HG03378 (cell line): ENCODE measurements at regions not wholly inside any gene's neighbourhood (a gene's known extent, or its start where the extent isn't known, plus 50 kb on each side); places are given as distances from the start of the nearest gene placed in this dataset.
A peak's percentile ranks its signal among the peaks of the same experiment; 100 is the strongest.

Source experiments
- ATAC-seq: cut with Tn5 transposase; IDR thresholded peaks from one replicate; pipeline ENCODE4 v1.9.1; 2021; ENCODE audit warnings: mild to moderate bottlenecking, moderate library complexity; ENCODE audit not compliant: unreplicated experiment

- no peak for ATAC-seq
Measured at GRCh38 chr7:47724335-47724982, 142.5 kb upstream of the TNS3 start.

- no peak for ATAC-seq
Measured at GRCh38 chr7:47722126-47722525, 140.2 kb upstream of the TNS3 start.

DNA sequence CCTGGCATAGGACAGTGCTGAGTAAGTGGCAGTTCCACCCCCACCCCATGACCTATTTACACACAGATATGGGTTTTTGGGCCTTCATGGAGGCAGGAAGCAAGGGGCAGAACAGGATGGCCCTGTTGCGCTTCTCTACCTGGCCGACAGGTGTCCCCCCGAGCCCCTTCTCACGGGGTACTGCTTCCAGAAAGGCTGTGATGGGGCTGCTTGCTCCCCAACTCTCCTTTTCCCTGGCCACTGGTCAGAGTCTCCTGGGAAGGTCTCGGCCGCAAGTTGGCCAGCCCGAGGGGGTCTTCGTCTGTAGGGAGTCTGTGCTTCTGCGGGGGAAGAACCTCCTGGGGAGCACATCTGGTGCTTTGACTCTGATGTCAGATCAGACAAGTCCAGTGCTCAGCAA lies 139.8 kb upstream of the TNS3 start:
- ATAC-seq: no peak

- ATAC-seq: no peak
Measured at GRCh38 chr7:47720907-47721244, 139.0 kb upstream of the TNS3 start.

DNA sequence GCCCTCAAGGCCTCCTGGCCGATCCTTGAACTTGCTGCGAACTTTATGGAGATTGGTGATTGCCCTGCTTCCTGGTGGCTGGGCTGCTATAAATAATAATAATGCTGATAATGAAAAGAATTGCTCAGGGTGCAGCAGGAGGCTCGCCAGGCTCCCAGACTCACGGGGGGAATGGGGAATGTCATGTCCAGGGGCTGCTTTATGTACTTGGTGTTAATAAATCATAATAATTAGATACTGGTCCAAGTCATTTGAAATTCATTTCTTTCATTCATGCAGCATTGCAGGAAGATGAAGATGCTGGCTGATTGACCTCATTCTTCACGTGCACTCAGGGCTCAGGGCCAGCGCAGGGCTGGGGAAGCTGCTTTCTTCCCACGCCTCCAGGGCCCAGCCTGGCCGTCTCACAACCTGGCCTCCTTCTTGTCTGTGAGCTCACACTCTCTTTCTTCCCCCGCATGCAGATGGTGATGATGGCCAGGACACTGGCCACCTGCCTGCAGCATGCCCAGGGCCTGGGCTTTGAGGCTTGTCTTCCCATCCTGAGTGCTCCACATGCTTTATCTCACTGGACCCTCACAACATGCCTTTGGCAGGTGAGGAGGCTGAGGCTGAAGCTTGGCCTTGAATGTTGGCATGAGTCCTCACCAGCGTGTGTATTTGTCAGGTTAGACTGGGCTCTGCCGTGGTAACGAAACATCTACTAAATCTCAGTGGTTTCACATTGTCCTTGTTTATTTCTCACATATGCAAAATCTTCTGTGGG lies 138.4 kb upstream of the TNS3 start:
- no peak for ATAC-seq

- ATAC-seq: no peak
Measured at GRCh38 chr7:47719675-47720074, 137.8 kb upstream of the TNS3 start.

- ATAC-seq: no peak
Measured at GRCh38 chr7:47715631-47716068, 133.7 kb upstream of the TNS3 start.

- ATAC-seq: peak; percentile 96
Measured at GRCh38 chr7:47714669-47715607, 133.0 kb upstream of the TNS3 start.

- ATAC-seq: no peak
Measured at GRCh38 chr7:47713595-47713994, 131.7 kb upstream of the TNS3 start.

GRCh38 chr7:47712416-47712815 lies 130.5 kb upstream of the TNS3 start:
- ATAC-seq: no peak

- ATAC-seq: no peak
Measured at GRCh38 chr7:47711776-47712175, 129.9 kb upstream of the TNS3 start.

DNA sequence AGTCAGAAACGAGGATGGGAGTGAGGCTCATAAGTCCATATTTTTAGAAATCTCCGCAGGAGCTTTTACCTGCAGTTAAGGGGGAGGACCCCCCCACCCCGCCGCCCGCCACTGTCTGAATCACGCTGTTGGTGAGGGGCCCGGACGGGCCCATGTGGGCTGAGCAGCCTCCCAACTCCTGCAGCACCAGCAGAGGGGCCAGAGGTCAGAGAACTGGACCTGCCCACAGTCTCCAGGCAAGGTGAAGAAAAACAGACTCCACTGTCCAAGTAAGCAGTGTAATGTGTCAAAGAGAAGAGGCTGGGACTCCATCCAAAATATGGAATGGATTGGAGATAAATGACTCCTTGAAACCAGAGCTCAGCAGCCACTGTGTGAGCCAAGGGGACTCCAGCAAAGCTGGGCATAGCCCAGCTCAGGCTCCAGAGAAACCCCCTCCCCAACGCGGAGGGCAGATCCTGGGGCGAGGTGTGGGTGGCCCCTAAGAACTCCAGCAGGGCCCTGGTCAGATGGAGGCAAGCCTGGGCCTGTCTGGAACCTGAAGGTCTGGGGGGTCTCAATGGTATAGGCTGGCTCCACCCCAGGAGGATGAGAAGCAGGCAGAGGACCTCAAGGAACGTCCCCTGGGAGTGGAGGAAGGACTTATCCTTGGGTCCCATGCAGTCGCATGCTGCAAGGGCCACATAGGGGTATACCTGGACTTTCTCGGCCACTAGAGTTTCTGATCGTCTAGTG lies 128.5 kb upstream of the TNS3 start:
- no peak for ATAC-seq

DNA sequence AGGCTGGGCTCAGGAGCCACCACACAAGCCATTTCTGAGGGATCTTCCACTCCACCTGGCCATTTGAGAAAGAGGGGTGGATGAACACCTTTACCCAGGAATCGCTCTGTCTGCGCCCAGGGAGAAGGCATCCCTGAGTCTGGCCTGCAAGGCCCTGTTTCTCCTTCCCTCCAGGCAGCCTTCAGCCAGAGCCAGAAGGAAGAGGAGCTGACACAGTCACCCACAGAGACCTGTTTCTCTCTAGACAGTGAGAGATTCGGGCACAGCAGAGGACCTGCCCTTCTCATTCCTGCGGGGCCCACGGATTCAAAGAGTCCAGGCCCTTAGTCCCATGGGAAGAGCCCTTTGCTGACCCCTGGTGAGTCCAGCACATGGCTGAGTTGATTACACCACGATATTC lies 127.5 kb upstream of the TNS3 start:
- ATAC-seq: no peak

GRCh38 chr7:47709051-47709450 lies 127.1 kb upstream of the TNS3 start:
- no peak for ATAC-seq

GRCh38 chr7:47707583-47707982 lies 125.7 kb upstream of the TNS3 start:
- no peak for ATAC-seq

GRCh38 chr7:47704936-47705335 lies 123.0 kb upstream of the TNS3 start:
- no peak for ATAC-seq

DNA sequence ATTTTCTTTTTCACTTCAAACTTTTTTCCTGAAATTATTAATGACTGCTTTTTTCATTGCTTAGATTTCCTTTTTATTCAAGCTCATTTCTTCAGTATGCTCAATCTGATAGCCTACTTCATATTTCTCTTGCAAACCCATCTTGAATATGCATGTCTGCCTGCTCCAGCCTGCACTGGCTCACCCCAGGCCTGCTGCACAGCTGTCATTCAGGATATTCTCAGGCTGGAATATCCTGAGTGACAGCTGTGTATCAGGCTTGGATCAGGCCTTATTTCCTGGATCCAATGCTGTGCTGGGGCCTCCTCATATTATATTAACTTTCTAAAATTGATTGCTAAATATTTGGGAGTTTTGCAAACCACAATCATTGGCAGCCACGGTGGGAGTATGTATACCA lies 120.2 kb upstream of the TNS3 start:
- no peak for ATAC-seq

DNA sequence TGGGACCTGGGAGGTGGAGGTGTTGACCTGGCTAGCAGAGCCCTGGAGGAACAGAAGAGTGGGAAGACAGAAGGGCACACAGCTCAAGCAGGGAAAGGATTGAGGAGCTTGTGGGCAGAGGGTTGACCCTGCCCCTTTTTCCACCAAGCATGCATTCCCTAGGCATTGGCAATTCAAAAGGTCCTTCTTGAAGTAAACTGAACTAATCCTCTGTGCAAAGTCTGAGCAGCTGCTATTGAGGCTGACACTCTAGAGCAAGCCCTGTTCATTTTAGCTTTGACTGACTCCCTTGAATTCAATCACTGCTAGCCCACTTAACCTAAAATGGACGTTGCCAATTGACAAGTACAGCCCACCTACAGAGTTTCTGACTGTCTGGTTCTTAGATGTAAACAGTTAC lies 116.5 kb upstream of the TNS3 start:
- ATAC-seq: no peak

DNA sequence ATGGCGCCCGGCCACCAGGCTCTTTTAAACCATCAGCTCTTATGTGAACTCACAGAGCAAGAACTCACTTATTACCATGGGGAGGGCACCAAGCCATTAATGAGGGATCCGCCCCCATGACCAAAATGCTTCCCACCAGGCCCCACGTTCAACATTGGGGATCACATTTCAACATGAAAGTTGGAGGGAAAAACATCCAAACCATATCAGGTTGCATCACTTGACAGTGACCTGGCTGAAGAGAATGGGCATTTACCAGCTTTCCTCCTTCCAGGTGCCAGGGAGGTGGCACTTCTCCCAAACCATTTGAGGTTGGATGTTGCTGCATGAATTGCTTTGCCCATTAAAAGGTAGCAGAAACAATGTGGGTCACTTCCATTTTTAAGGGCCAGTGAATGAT lies 115.6 kb upstream of the TNS3 start:
- ATAC-seq: no peak

DNA sequence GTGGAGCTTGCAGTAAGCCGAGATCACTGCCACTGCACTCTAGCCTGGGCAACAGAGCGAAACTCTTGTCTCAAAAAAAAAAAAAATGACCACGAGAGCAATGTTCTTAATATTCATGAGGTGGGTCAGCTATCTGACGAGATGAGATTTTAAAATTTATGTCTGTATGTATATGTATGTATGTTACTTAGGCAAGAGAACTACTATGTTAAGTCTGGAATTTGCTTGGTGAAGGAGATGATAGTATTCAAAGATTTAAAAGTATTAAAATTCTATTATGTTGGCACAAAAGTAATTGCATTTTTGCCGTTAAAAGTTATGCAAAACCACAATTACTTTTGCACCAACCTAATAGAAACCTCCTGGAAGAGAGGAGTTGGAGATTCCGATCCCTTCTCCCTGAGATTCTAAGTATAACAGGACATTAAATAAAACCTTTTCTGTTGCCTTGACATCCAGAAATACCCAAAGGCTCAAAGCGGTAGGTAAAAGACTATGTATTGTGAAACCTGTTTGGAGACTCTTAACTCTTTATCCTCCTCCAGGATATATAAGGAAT lies 114.3 kb upstream of the TNS3 start:
- no peak for ATAC-seq

DNA sequence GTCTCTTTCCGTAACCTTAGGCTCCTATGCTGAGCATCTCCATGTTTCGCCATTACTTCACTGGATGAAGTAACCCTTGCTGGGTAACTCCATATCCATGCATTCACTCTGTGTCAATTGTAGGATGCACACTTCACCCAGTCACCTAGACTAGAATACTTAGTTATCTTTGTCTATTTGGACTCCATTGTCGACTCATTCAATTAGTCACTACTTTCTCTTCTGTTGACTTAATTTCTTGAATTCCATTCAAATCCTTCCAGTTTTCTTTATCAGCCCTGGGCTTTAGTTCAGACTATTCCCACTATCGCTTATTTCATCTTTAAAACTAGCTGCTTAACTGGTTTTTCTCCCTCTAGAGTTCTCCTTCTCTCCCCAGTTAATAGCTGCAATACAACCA lies 111.3 kb upstream of the TNS3 start:
- no peak for ATAC-seq
